ENCODE measurements at regions not wholly inside any gene's neighbourhood (a gene's known extent, or its start where the extent isn't known, plus 50 kb on each side); places are given as distances from the start of the nearest gene placed in this dataset.

- Histone ChIP-seq H3K9ac (replicated peaks; ENCODE audit: extremely low read depth, insufficient read depth, low read length) (no peak overlapping the region), H3K4me2 (ENCODE audit: insufficient read depth, low read length) (no peak overlapping the region), H3K4me3 (replicated peaks in 1 of 3; ENCODE audit: insufficient read depth in 1 of 3, low read depth in 1 of 3, low read length in 3 of 3) (no peak overlapping the region), H3K9me3 (replicated peaks; ENCODE audit: control insufficient read depth, insufficient read depth, low read length) (peaks cover 4% of the 10 kb centered on the region), H4K20me1 (replicated peaks; ENCODE audit: control insufficient read depth, extremely low read depth, insufficient read depth, low read length) (no peaks in the 10 kb centered on the region), H3K27me3 (ENCODE audit: control insufficient read depth in 2 of 2, insufficient read depth in 2 of 2, low read length in 2 of 2) (no peaks in the 10 kb centered on the region), H2AFZ (ENCODE audit: low read depth, low read length) (no peak overlapping the region), H3K27ac (ENCODE audit: insufficient read depth, low read depth, low read length) (no peak overlapping the region), H3K9me1 (replicated peaks; ENCODE audit: control insufficient read depth, extremely low read depth, insufficient read depth, low read length) (no peaks in the 10 kb centered on the region), H3K79me2 (ENCODE audit: control insufficient read depth, insufficient read depth, low read length) (no peaks in the 10 kb centered on the region), H3K4me1 (ENCODE audit: control insufficient read depth, extremely low read depth, insufficient read depth, low read length) (no peaks in the 10 kb centered on the region), H3K36me3 (ENCODE audit: control insufficient read depth in 2 of 2, extremely low read depth in 1 of 2, insufficient read depth in 2 of 2, low read length in 2 of 2) (no peaks in the 10 kb centered on the region)
- ChIA-PET POLR2A (no interaction called here), CTCF (no interaction called here)
- BruUV-seq (replicated peaks), result no TSS peak
- intact Hi-C loops (cut with micrococcal nuclease) (no loop called here), dilution Hi-C loops (cut with MboI; ENCODE audit: extremely low pct_ligation_motif_present, low sequenced_read_pairs) (no loop called here)
- TF ChIP-seq FOS (IDR thresholded peaks at IDR 0.05; ENCODE audit: borderline replicate concordance, insufficient read depth, low read length) (no peak), JUN (IDR thresholded peaks at IDR 0.05; ENCODE audit: borderline replicate concordance, insufficient read depth, insufficient read length, low read depth) (no peak)
- no peak for FAIRE-seq
- DNase-seq (ENCODE audit: low read depth, low spot score), result no peak
Observed at GRCh38 chr3:163726125-163726524, 1352.2 kb downstream of the SI start.

DNA sequence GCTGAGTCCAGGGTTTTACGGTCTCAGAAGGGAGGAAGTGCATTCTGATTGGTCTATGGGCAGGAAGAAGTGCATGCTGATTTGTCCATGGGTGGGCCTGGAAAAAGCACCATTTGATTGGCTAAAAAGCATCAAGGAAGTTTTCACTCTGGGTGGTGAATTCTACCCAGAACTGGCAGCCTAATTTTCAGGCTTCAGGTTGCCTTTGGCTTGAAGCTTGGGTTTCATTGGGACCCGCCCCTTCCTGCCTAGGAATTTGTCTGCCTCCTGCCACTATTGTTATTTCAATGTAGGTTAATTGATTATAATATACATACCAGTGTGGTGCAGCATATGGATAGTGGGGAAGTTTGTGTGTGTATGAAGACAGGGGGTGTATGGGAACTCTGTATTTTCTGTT is 1355.9 kb downstream of the SI start:
- Histone ChIP-seq H3K4me1 (ENCODE audit: control insufficient read depth, extremely low read depth, insufficient read depth, low read length) (no peaks in the 10 kb centered on the region), H3K9ac (replicated peaks; ENCODE audit: extremely low read depth, insufficient read depth, low read length) (no peak overlapping the region), H3K27ac (ENCODE audit: insufficient read depth, low read depth, low read length) (no peak overlapping the region), H3K9me3 (replicated peaks; ENCODE audit: control insufficient read depth, insufficient read depth, low read length) (peaks cover 4% of the 10 kb centered on the region), H3K9me1 (replicated peaks; ENCODE audit: control insufficient read depth, extremely low read depth, insufficient read depth, low read length) (no peaks in the 10 kb centered on the region), H3K4me2 (ENCODE audit: insufficient read depth, low read length) (no peak overlapping the region), H3K36me3 (ENCODE audit: control insufficient read depth in 2 of 2, extremely low read depth in 1 of 2, insufficient read depth in 2 of 2, low read length in 2 of 2) (no peaks in the 10 kb centered on the region), H4K20me1 (replicated peaks; ENCODE audit: control insufficient read depth, extremely low read depth, insufficient read depth, low read length) (no peaks in the 10 kb centered on the region), H3K27me3 (ENCODE audit: control insufficient read depth in 2 of 2, insufficient read depth in 2 of 2, low read length in 2 of 2) (no peaks in the 10 kb centered on the region), H3K4me3 (replicated peaks in 1 of 3; ENCODE audit: insufficient read depth in 1 of 3, low read depth in 1 of 3, low read length in 3 of 3) (no peak overlapping the region), H3K79me2 (ENCODE audit: control insufficient read depth, insufficient read depth, low read length) (no peaks in the 10 kb centered on the region), H2AFZ (ENCODE audit: low read depth, low read length) (no peak overlapping the region)
- POLR2A ChIA-PET, result no interaction called here
- CTCF ChIA-PET, result no interaction called here
- DNase-seq (ENCODE audit: low read depth, low spot score), result no peak
- BruUV-seq (replicated peaks), result no TSS peak
- intact Hi-C loops (cut with micrococcal nuclease), result no loop called here
- no peak for FAIRE-seq
- TF ChIP-seq, protein P1, sequence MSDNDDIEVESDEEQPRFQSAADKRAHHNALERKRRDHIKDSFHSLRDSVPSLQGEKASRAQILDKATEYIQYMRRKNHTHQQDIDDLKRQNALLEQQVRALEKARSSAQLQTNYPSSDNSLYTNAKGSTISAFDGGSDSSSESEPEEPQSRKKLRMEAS (IDR thresholded peaks at IDR 0.05; ENCODE audit: insufficient read depth, insufficient read length), result no peak
- no peak for TF ChIP-seq MYC (IDR thresholded peaks at IDR 0.05; ENCODE audit: low read depth, low read length)
- TF ChIP-seq EZH2 (IDR thresholded peaks at IDR 0.05; ENCODE audit: borderline replicate concordance, low read depth, low read length, severe bottlenecking), result no peak
- no peak for TF ChIP-seq POLR2A (IDR thresholded peaks at IDR 0.05; ENCODE audit: low read depth, low read length)
- TF ChIP-seq POLR2AphosphoS5 (IDR thresholded peaks at IDR 0.05; ENCODE audit: insufficient read depth, low read depth, low read length), result no peak
- no peak for TF ChIP-seq FOS (IDR thresholded peaks at IDR 0.05; ENCODE audit: borderline replicate concordance, insufficient read depth, low read length)
- TF ChIP-seq GATA2 (IDR thresholded peaks at IDR 0.05; ENCODE audit: insufficient read depth, insufficient read length, low read depth, low read length), result no peak
- TF ChIP-seq, protein P2, sequence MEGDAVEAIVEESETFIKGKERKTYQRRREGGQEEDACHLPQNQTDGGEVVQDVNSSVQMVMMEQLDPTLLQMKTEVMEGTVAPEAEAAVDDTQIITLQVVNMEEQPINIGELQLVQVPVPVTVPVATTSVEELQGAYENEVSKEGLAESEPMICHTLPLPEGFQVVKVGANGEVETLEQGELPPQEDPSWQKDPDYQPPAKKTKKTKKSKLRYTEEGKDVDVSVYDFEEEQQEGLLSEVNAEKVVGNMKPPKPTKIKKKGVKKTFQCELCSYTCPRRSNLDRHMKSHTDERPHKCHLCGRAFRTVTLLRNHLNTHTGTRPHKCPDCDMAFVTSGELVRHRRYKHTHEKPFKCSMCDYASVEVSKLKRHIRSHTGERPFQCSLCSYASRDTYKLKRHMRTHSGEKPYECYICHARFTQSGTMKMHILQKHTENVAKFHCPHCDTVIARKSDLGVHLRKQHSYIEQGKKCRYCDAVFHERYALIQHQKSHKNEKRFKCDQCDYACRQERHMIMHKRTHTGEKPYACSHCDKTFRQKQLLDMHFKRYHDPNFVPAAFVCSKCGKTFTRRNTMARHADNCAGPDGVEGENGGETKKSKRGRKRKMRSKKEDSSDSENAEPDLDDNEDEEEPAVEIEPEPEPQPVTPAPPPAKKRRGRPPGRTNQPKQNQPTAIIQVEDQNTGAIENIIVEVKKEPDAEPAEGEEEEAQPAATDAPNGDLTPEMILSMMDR (IDR thresholded peaks at IDR 0.05; ENCODE audit: extremely low read depth in 1 of 2, insufficient read depth in 1 of 2, low read depth in 1 of 2, low read length in 2 of 2), result no peak
- no peak for TF ChIP-seq JUN (IDR thresholded peaks at IDR 0.05; ENCODE audit: borderline replicate concordance, insufficient read depth, insufficient read length, low read depth)
- dilution Hi-C loops (cut with MboI; ENCODE audit: extremely low pct_ligation_motif_present, low sequenced_read_pairs), result no loop called here

All from endothelial cell of umbilical vein (primary cell).